ENCODE measurements at regions not wholly inside any gene's neighbourhood (a gene's known extent, or its start where the extent isn't known, plus 50 kb on each side); places are given as distances from the start of the nearest gene placed in this dataset.

DNA sequence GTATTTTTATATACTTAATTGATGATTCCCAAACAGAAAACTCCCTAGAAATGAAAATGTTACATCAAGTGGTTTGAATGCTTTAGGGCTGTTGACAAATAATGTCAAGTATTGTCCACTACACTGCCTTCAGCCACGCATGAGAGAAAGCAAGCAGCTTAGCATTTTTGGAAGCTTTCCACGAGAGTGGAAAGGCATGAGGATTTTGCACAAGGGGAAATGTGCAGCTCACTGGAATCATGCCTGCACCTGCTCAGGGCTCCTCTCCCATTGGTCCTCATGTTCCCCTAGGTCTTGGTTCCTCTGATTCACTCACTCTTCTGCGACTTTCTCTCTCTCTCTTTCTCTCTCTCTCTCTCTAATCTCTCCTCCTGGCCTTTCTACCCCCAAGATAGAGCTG is 439.5 kb upstream of the CDH4 start:
- TF ChIP-seq, protein P1, sequence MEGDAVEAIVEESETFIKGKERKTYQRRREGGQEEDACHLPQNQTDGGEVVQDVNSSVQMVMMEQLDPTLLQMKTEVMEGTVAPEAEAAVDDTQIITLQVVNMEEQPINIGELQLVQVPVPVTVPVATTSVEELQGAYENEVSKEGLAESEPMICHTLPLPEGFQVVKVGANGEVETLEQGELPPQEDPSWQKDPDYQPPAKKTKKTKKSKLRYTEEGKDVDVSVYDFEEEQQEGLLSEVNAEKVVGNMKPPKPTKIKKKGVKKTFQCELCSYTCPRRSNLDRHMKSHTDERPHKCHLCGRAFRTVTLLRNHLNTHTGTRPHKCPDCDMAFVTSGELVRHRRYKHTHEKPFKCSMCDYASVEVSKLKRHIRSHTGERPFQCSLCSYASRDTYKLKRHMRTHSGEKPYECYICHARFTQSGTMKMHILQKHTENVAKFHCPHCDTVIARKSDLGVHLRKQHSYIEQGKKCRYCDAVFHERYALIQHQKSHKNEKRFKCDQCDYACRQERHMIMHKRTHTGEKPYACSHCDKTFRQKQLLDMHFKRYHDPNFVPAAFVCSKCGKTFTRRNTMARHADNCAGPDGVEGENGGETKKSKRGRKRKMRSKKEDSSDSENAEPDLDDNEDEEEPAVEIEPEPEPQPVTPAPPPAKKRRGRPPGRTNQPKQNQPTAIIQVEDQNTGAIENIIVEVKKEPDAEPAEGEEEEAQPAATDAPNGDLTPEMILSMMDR (IDR thresholded peaks at IDR 0.05; ENCODE audit: low read depth, low read length), result no peak
- ChIA-PET POLR2A (no interaction called here), CTCF (no interaction called here)
- no peak for DNase-seq (ENCODE audit: low read depth, low spot score)
- Histone ChIP-seq H3K9me3 (ENCODE audit: control insufficient read depth, insufficient read depth, low read length) (peaks cover 2% of the 10 kb centered on the region; the same call in 1 of the 2 replicates), H3K27me3 (ENCODE audit: control insufficient read depth, insufficient read depth, low read length) (no peaks in the 10 kb centered on the region), H3K4me3 (ENCODE audit: low read depth, low read length) (no peak overlapping the region), H3K27ac (ENCODE audit: low read depth, low read length) (no peak overlapping the region)

DNA sequence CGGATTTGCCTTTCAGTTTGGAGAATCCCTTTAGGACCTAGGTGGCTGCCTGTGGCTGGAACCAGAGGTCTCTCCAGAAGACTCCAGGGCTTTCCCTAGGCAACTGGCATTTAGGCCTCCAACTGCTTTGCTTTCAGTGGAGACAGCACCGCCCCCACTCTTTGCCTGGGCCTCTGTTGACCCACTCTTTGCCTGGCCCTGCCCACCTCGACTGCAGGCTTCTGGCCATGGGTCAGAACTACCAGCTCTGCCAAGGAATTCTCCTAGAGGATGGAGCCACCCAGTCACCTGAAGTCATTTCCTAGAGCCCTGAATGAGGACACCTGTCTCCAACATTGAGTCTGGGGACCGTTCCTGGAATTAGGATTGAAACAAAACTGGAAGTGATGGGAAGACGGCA is 439.0 kb upstream of the CDH4 start:
- ChIA-PET POLR2A (no interaction called here), CTCF (no interaction called here)
- Histone ChIP-seq H3K4me3 (ENCODE audit: low read depth, low read length) (no peak overlapping the region), H3K27ac (ENCODE audit: low read depth, low read length) (no peak overlapping the region), H3K27me3 (ENCODE audit: control insufficient read depth, insufficient read depth, low read length) (no peaks in the 10 kb centered on the region), H3K9me3 (ENCODE audit: control insufficient read depth, insufficient read depth, low read length) (peaks cover 1% of the 10 kb centered on the region; the same call in 1 of the 2 replicates)
- DNase-seq (ENCODE audit: low read depth, low spot score), result no peak
- TF ChIP-seq, protein P1 (IDR thresholded peaks at IDR 0.05; ENCODE audit: low read depth, low read length), result no peak

GRCh38 chr20:60815656-60816055 is 436.4 kb upstream of the CDH4 start:
- TF ChIP-seq, protein P1 (IDR thresholded peaks at IDR 0.05; ENCODE audit: low read depth, low read length), result no peak
- ChIA-PET POLR2A (no interaction called here), CTCF (no interaction called here)
- Histone ChIP-seq H3K27ac (ENCODE audit: low read depth, low read length) (no peak overlapping the region), H3K27me3 (ENCODE audit: control insufficient read depth, insufficient read depth, low read length) (no peaks in the 10 kb centered on the region), H3K4me3 (ENCODE audit: low read depth, low read length) (no peak overlapping the region), H3K9me3 (ENCODE audit: control insufficient read depth, insufficient read depth, low read length) (no peaks in the 10 kb centered on the region)
- DNase-seq (ENCODE audit: low read depth, low spot score), result no peak

GRCh38 chr20:60816901-60817300 is 435.2 kb upstream of the CDH4 start:
- TF ChIP-seq, protein P1 (IDR thresholded peaks at IDR 0.05; ENCODE audit: low read depth, low read length), result no peak
- Histone ChIP-seq H3K9me3 (ENCODE audit: control insufficient read depth, insufficient read depth, low read length) (no peaks in the 10 kb centered on the region), H3K27me3 (ENCODE audit: control insufficient read depth, insufficient read depth, low read length) (no peaks in the 10 kb centered on the region), H3K4me3 (ENCODE audit: low read depth, low read length) (no peak overlapping the region), H3K27ac (ENCODE audit: low read depth, low read length) (no peak overlapping the region)
- DNase-seq (ENCODE audit: low read depth, low spot score), result no peak
- ChIA-PET CTCF (no interaction called here), POLR2A (no interaction called here)

DNA sequence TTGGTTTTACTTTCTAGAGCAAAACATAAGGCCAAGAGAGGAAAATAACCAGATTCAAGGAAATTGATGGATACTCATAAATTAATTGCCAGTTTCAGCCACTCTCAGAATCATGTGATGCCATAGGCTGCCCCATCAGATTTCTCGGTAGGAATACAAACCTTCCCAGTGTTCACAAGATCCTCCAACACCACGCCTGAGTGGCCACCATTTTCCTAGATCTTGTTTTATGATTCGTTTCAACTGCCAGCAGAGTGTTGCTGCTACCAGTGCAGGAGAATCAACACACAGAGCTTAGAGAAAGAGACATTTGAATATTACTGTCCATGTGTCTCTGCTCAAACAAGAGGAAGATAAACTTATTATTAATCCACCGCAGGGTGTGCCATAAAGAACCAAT is 434.2 kb upstream of the CDH4 start:
- POLR2A ChIA-PET, result no interaction called here
- H3K9me3 ChIP-seq (ENCODE audit: control insufficient read depth, insufficient read depth, low read length), result no peaks in the 10 kb centered on the region
- H3K27ac ChIP-seq (ENCODE audit: low read depth, low read length), result no peak overlapping the region
- no peak overlapping the region for H3K4me3 ChIP-seq (ENCODE audit: low read depth, low read length)
- H3K27me3 ChIP-seq (ENCODE audit: control insufficient read depth, insufficient read depth, low read length), result no peaks in the 10 kb centered on the region
- DNase-seq (ENCODE audit: low read depth, low spot score), result no peak
- TF ChIP-seq, protein P1 (IDR thresholded peaks at IDR 0.05; ENCODE audit: low read depth, low read length), result no peak
- CTCF ChIA-PET, result no interaction called here

All from AG04450 (cell line).